ENCODE measurements at regions not wholly inside any gene's neighbourhood (a gene's known extent, or its start where the extent isn't known, plus 50 kb on each side); places are given as distances from the start of the nearest gene placed in this dataset.

- ChIA-PET CTCF (no interaction called here), POLR2A (ENCODE audit: low non-redundant PET) (no interaction called here)
- Histone ChIP-seq H3K4me3 (ENCODE audit: low read depth, low read length, poor library complexity, severe bottlenecking) (no peak overlapping the region), H3K9me3 (ENCODE audit: low read depth, low read length, poor library complexity, severe bottlenecking) (no peaks in the 10 kb centered on the region), H3K27ac (ENCODE audit: low read depth, low read length, poor library complexity, severe bottlenecking) (no peak overlapping the region), H3K27me3 (replicated peaks; ENCODE audit: insufficient read depth, low read depth, low read length, poor library complexity) (peaks cover 16% of the 10 kb centered on the region), H3K36me3 (ENCODE audit: insufficient read depth, low read length, poor library complexity, severe bottlenecking) (no peaks in the 10 kb centered on the region), H3K4me1 (ENCODE audit: insufficient read depth, low read length, poor library complexity, severe bottlenecking) (no peaks in the 10 kb centered on the region)
- intact Hi-C loops (cut with micrococcal nuclease; ENCODE audit: unreplicated experiment), result no loop called here
- no TSS peak for BruUV-seq (replicated peaks)
- DNase-seq (ENCODE audit: low spot score), result no peak
- TF ChIP-seq EZH2 (IDR thresholded peaks at IDR 0.05; ENCODE audit: borderline replicate concordance, low read depth, low read length, poor library complexity, severe bottlenecking) (no peak), CTCF (conservative IDR thresholded peaks at IDR 0.05; ENCODE audit: low read depth, low read length) (no peak)
Measured at GRCh38 chr11:106507645-106508306, 430.3 kb downstream of the AASDHPPT start.

GRCh38 chr11:106514706-106515105 lies 437.2 kb downstream of the AASDHPPT start:
- BruUV-seq (replicated peaks), result no TSS peak
- ChIA-PET CTCF (no interaction called here), POLR2A (ENCODE audit: low non-redundant PET) (no interaction called here)
- Histone ChIP-seq H3K4me1 (ENCODE audit: insufficient read depth, low read length, poor library complexity, severe bottlenecking) (no peaks in the 10 kb centered on the region), H3K36me3 (ENCODE audit: insufficient read depth, low read length, poor library complexity, severe bottlenecking) (no peaks in the 10 kb centered on the region), H3K9me3 (ENCODE audit: low read depth, low read length, poor library complexity, severe bottlenecking) (no peaks in the 10 kb centered on the region), H3K4me3 (ENCODE audit: low read depth, low read length, poor library complexity, severe bottlenecking) (no peak overlapping the region), H3K27me3 (replicated peaks; ENCODE audit: insufficient read depth, low read depth, low read length, poor library complexity) (peaks cover 11% of the 10 kb centered on the region), H3K27ac (ENCODE audit: low read depth, low read length, poor library complexity, severe bottlenecking) (no peak overlapping the region)
- intact Hi-C loops (cut with micrococcal nuclease; ENCODE audit: unreplicated experiment), result no loop called here
- no peak for DNase-seq (ENCODE audit: low spot score)
- no peak for TF ChIP-seq CTCF (conservative IDR thresholded peaks at IDR 0.05; ENCODE audit: low read depth, low read length)
- no peak for TF ChIP-seq EZH2 (IDR thresholded peaks at IDR 0.05; ENCODE audit: borderline replicate concordance, low read depth, low read length, poor library complexity, severe bottlenecking)

GRCh38 chr11:106517426-106517825 lies 440.0 kb downstream of the AASDHPPT start:
- ChIA-PET POLR2A (ENCODE audit: low non-redundant PET) (no interaction called here), CTCF (no interaction called here)
- no peaks in the 10 kb centered on the region for H3K36me3 ChIP-seq (ENCODE audit: insufficient read depth, low read length, poor library complexity, severe bottlenecking)
- no peak overlapping the region for H3K27ac ChIP-seq (ENCODE audit: low read depth, low read length, poor library complexity, severe bottlenecking)
- no peaks in the 10 kb centered on the region for H3K4me1 ChIP-seq (ENCODE audit: insufficient read depth, low read length, poor library complexity, severe bottlenecking)
- intact Hi-C loops (cut with micrococcal nuclease; ENCODE audit: unreplicated experiment), result no loop called here
- H3K27me3 ChIP-seq (replicated peaks; ENCODE audit: insufficient read depth, low read depth, low read length, poor library complexity), result no peaks in the 10 kb centered on the region
- BruUV-seq (replicated peaks), result no TSS peak
- no peak for DNase-seq (ENCODE audit: low spot score)
- H3K9me3 ChIP-seq (ENCODE audit: low read depth, low read length, poor library complexity, severe bottlenecking), result no peaks in the 10 kb centered on the region
- no peak for TF ChIP-seq EZH2 (IDR thresholded peaks at IDR 0.05; ENCODE audit: borderline replicate concordance, low read depth, low read length, poor library complexity, severe bottlenecking)
- TF ChIP-seq CTCF (conservative IDR thresholded peaks at IDR 0.05; ENCODE audit: low read depth, low read length), result no peak
- H3K4me3 ChIP-seq (ENCODE audit: low read depth, low read length, poor library complexity, severe bottlenecking), result no peak overlapping the region

Data from A673 (cell line).